ENCODE measurements at regions not wholly inside any gene's neighbourhood (a gene's known extent, or its start where the extent isn't known, plus 50 kb on each side); places are given as distances from the start of the nearest gene placed in this dataset.
"Not testable (repeated sequence)": the region's sequence is repeated elsewhere in the genome, so short reads cannot be mapped to it uniquely, and the experiment has no call there.

- Mint-ChIP-seq H3K4me3 (no peak overlapping the region), H3K9me3 (peaks cover 5% of the 10 kb centered on the region), H3K27ac (no peak overlapping the region), H3K27me3 (no peaks in the 10 kb centered on the region), H3K36me3 (ENCODE audit: low read depth) (no peaks in the 10 kb centered on the region), H3K4me1 (peaks cover 4% of the 10 kb centered on the region)
- ChIA-PET CTCF (interaction anchor here (0.9 kb wide), 1 partner anchor 75 kb away, joined by 3 read pairs; no protein-coding TSS in a partner anchor), POLR2A (no interaction called here)
- no peak for ATAC-seq (ENCODE audit: low read depth)
- no peak for DNase-seq
- intact Hi-C loops (cut with micrococcal nuclease): no loop called here
- no peak for TF ChIP-seq CTCF (IDR thresholded peaks at IDR 0.05)
These were observed 123.0 kb downstream of the BANF2 start for GRCh38 chr20:17822540-17823408.

GRCh38 chr20:17822039-17822438, 122.3 kb downstream of the BANF2 start:
- Mint-ChIP-seq H3K36me3 (ENCODE audit: low read depth) (no peaks in the 10 kb centered on the region), H3K9me3 (peaks cover 5% of the 10 kb centered on the region), H3K4me1 (peaks cover 4% of the 10 kb centered on the region), H3K27ac (no peak overlapping the region), H3K27me3 (no peaks in the 10 kb centered on the region), H3K4me3 (no peak overlapping the region)
- intact Hi-C loops (cut with micrococcal nuclease): no loop called here
- no peak for TF ChIP-seq CTCF (IDR thresholded peaks at IDR 0.05)
- CTCF ChIA-PET: interaction anchor here (0.9 kb wide), 1 partner anchor 76 kb away, joined by 3 read pairs; no protein-coding TSS in a partner anchor
- DNase-seq: no peak
- no peak for ATAC-seq (ENCODE audit: low read depth)
- POLR2A ChIA-PET: no interaction called here

GRCh38 chr20:17821606-17822005, 121.8 kb downstream of the BANF2 start:
- H3K4me3 Mint-ChIP-seq; H3K4me1 Mint-ChIP-seq; H3K27ac Mint-ChIP-seq; POLR2A ChIA-PET; H3K9me3 Mint-ChIP-seq; DNase-seq; H3K27me3 Mint-ChIP-seq; ATAC-seq (ENCODE audit: low read depth); H3K36me3 Mint-ChIP-seq (ENCODE audit: low read depth); intact Hi-C loops (cut with micrococcal nuclease): not testable (repeated sequence)
- CTCF ChIA-PET: interaction anchor here (0.9 kb wide), 1 partner anchor 76 kb away, joined by 3 read pairs; no protein-coding TSS in a partner anchor

DNA sequence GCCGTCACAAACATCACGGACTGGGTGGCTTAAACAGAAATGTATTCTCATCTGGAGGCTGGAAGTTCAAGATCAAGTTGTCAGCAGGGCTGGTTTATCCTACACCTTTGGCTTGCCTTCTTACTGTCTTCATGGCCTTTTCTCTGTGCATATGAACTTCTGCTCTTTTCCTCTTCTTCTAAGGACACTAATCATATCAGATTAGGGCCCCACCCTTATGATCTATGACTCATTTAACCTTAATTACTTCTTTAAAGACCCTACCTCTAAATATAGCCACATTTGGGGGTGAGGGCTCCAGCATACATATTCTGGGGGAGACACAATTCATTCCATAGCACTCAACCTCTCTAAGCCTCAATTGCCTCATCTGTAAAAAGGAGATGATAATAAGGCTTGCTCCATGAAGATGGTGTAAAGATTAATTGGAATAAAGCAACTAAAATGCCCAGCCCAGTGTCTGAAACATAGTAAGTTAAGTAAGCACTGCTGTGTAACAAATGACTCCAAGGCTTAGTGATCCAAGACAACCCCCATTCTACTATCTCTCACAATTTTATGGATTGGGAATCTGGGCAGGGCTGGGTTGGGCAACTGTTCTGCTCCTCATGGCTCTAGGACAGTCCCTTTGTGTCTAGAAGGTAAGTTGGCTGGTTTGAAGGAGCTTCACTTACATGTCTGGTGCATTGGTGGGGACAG, 119.8 kb downstream of the BANF2 start:
- Mint-ChIP-seq H3K36me3 (ENCODE audit: low read depth) (no peaks in the 10 kb centered on the region), H3K4me1 (no peaks in the 10 kb centered on the region), H3K4me3 (no peak overlapping the region), H3K9me3 (peaks cover 5% of the 10 kb centered on the region), H3K27me3 (no peaks in the 10 kb centered on the region), H3K27ac (no peak overlapping the region)
- intact Hi-C loops (cut with micrococcal nuclease): no loop called here
- CTCF ChIA-PET: no interaction called here
- DNase-seq (no peak), ATAC-seq (ENCODE audit: low read depth) (no peak)
- POLR2A ChIA-PET: no interaction called here
- no peak for TF ChIP-seq CTCF (IDR thresholded peaks at IDR 0.05)

DNA sequence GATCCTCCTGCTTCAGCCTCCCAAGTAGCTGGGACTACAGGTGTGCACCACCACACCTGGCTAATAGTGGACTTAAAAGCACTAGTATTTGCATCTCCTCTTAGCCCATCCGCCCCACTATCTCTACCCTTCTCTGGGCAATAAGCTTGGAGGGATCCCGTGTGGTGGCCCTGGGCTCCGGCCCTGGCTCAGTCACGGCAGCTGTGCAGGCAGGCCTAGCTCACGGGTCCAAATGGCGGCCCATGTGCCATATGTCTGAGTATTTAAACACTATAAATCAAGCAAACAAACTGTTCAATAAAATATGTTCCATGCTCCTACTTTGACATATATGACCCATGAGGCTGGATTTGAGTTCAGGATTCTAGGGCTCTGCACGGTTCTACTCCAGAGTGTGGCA, 118.4 kb downstream of the BANF2 start:
- intact Hi-C loops (cut with micrococcal nuclease): no loop called here
- DNase-seq (no peak), ATAC-seq (ENCODE audit: low read depth) (no peak)
- Mint-ChIP-seq H3K9me3 (peaks cover 5% of the 10 kb centered on the region), H3K27ac (no peak overlapping the region), H3K27me3 (no peaks in the 10 kb centered on the region), H3K36me3 (ENCODE audit: low read depth) (no peaks in the 10 kb centered on the region), H3K4me3 (no peak overlapping the region), H3K4me1 (no peaks in the 10 kb centered on the region)
- CTCF ChIA-PET: no interaction called here
- POLR2A ChIA-PET: no interaction called here
- no peak for TF ChIP-seq CTCF (IDR thresholded peaks at IDR 0.05)
